ENCODE measurements at regions not wholly inside any gene's neighbourhood (a gene's known extent, or its start where the extent isn't known, plus 50 kb on each side); places are given as distances from the start of the nearest gene placed in this dataset.

DNA sequence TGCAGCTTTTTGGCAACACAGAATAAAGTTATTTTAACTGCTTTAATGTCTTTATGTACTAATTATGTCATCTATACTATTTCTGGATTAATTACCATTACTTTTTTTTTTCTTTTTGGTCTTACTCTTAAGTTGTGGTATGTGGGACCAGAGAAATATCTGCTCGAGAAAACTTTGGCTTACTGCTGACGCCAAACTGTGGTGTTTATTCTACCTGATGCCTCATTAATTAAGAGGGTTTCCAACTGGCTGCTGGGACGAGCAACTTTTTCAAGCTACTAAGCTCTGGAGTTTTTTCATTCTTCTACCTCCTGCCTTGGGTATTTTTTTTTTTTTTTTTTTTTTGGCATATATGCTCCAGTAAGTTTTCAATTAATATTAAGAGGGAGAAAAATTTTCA is 1257.5 kb downstream of the FSCB start:
- no peak for DNase-seq

DNA sequence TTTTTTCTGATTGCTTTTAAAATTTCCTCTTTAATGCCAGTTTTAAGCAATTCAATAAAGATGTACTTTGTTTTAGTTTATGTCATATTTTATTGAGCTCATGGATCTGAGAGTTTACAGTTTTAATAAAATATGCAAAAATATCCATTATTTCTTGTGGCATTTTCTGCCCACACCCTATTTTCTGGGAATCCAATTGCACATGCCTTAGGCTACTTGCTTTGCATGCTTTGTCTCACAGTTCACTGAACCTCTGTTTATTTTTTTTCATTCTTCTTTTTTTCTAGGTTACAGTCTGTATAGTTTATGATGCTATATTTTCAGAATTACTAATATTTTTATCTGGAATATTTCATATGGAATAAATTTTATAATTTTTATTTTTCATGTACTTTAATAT is 1258.0 kb downstream of the FSCB start:
- no peak for DNase-seq

DNA sequence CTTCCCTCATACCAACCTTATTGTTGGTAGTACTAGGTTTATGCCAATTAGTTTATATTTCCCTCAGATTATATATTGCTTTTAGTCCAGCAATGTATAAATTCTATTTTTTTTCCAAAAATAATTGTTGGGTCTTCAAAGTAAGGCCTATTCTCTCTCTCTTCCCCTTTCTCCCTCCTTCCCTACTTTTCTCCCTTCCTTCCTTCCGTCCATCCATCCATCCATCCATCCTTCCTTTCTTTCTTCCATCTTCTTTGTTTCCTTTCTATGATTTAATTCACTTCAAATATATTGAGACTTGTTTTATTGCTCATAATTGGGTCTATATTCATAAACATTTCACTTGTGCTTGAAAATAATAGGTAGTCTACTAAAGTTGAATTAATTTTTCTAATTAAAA is 1259.2 kb downstream of the FSCB start:
- DNase-seq, result no peak

DNA sequence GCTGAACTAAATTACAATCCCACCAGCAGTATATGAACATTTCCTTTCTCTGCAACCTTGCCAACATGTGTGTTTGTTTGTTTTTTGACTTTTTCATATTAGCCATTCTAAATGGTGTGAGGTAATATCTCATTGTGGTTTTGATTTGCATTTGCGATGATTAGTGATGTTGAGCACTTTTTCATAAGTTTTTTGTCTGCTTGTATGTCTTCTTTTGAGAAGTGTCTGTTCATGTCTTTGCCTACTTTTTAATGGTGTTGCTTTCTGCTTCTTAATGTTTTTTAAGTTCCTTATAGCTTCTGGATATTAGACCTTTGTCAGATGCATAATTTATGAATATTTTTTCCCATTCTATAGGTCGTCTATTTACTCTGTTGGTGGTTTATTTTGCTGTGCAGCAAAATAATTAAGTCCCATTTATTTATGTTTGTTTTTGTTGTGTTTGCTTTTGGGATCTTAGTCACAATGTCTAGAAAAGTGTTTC is 1262.9 kb downstream of the FSCB start:
- DNase-seq, result no peak

DNA sequence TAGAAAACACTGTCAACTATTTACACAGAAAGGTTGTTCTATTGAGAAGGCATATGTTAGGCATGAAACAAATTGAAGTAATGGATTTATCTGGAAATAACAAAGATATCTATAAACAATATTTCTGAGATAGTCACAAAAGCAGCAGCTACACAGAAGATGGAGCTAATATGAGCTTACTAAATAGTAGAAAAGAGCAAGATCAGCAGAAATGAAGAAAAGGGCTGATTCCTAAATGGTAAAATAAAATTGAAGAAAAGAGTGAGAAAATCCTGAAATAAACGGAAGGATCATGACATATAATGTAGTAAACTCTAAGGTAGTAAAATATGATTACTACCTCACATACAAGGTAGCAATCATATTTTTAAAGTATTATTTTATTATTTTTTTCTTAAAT is 1263.9 kb downstream of the FSCB start:
- no peak for DNase-seq

DNA sequence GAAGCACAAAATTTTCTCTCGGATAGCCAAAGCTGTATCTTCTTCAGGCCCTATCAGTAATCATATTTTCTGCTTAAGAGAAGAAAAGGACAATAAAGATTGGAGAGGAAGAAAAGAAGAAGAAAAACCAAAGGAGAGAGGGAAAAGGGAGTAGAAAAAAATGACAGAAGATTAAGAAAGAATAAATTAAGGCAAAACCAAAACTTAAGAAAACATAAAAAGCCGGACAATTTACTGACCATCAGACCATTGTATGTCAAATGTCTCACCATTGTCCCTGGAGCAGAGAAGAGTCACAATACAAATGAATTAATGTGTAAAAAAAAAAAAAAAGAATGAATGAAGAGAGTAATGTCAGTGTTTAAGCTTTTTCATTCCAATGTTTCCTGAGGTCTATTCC is 1274.8 kb downstream of the FSCB start:
- no peak for DNase-seq

DNA sequence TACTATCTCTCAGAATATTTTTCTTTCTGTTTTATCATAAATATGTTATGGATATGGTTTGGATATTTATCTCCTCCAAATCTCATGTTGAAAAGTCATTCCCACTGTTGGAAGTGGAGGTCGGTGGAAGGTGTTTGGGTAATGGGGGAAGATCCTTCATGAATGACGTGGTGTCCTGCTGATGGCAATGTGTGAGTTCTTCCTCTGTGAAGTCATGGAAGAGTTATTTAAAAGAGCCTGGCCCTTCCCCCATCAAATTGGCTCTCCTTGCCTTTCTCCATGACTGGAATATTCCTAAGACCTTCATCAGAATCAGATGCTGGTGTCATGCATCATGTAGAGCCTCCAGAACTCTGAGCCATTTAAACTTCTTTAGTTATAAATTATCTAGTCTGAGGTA is 1291.6 kb downstream of the FSCB start:
- no peak for DNase-seq

DNA sequence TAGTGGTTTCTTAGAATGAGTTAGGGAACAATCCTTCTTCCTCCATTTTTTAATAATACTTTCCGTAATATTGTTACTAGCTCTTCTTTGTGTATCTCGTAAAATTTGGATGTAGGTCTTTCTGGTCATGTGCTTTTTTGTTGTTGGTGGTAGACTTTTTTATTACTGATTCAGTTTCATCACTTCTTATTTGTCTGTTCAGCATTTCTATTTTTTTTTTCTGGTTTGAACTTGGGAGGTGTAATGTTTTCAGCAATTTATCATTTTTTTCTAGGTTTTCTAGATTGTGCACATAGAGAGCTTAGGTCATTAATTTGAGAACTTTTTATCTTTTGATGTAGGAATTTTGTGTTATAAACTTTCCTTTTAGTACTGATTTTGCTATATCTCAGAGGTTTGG is 1299.9 kb downstream of the FSCB start:
- no peak for DNase-seq

DNA sequence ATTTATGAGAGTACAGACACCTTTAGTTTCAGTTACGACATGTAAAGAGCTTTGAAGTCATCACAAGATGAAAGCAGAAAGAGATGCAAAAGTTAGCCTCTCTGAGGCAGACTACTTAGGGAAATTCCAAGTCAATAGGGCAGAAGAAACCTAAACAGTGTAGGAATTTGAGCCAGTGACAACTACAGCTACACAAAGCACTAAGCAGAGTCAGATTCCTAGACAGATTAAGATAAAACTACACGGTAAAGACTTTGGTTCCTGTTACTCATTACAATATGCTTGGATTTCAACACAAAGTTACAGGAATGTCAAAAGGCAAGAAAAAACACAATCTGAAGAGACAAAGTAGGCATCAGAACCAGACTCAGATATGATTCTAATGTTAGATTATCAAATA is 1302.3 kb downstream of the FSCB start:
- DNase-seq, result no peak

DNA sequence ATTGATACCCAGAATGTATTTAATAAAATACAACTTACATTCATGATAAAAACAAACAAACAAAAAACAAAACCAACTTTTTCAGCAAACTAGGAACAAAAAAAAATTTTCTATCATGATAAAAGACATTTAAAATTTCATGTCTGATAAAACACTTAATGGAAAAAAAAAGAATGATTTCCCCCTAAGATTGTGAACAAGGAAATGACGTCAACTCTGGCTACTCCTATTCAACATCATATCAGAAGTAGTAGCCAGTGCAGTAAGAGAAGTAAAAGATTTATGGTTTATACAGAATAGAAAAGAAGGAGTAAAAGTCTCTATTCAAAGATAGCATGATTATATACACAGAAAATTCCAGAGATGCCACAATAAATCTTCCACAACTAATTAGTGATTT is 1306.6 kb downstream of the FSCB start:
- no peak for DNase-seq

DNA sequence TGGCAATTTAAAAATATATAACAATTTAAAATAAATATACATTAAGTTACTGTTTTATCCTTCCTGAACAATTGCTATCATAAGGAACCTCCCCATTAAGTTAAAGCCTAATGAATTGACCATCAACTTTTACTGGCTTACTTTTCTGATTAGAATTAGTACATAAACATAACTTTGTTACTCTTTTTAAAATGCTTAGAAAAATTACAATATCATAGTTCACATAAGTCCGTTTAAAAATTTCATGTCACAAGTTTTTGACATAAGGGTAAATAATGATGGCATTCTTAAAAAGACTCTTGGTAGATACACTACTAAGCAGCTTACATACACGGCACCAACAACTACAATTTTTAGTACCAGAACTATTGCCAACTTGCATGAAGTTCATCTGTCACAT is 1308.6 kb downstream of the FSCB start:
- DNase-seq, result no peak

DNA sequence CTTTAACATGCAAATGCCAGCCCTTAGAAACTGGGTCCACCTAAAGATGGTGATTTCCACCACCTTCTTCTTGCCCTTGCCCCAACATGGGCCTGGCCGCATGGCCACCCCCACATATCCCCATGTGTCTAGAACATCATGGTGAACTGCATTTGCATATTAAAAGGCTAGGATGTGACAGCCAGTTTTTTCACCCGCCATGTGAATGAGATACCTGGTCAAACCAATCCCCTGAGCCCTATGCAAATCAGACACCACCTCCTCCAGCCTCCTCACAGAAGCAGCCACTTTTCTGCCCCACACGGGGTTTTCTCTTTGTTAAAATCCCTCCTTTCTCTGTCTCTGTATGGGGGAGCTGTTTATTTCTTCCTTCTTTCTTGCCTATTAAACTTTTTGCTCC is 1322.5 kb downstream of the FSCB start:
- DNase-seq, result no peak

DNA sequence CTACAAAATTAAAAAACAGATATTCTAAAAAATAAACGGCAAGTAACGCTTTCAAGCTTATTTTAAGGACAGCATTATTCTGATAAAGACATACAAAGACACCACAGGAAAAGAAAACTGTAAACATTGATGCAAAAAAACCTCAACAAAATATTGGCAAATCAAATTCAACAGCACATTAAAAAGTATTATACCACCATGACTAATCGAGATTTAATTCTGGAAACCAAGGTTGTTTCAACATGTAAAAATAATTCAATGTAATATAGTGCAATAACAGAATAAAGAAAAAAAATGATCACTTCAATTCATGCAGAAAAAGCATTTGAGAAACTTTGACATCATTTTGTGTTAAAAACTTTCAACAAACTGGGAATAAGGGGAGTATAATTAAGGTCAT is 1323.2 kb downstream of the FSCB start:
- no peak for DNase-seq

DNA sequence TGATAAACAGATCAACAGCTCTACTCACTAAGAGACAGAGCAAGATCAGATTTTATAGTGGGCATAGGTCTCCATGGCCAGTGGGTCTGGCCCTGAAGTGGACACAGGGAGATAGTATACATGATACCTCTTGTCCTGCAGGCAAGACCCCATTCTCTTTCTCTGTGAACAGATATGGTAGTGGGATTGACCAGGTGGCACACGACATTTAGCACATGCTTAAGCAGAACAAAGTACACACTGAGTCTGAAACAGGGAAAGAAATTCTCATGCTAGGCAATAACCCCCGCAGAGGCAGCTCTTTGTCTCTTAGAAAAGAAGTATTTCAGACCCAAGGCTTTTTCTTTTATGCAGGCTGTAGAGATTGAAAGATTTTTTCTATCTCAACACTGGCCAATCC is 1331.2 kb downstream of the FSCB start:
- no peak for DNase-seq

DNA sequence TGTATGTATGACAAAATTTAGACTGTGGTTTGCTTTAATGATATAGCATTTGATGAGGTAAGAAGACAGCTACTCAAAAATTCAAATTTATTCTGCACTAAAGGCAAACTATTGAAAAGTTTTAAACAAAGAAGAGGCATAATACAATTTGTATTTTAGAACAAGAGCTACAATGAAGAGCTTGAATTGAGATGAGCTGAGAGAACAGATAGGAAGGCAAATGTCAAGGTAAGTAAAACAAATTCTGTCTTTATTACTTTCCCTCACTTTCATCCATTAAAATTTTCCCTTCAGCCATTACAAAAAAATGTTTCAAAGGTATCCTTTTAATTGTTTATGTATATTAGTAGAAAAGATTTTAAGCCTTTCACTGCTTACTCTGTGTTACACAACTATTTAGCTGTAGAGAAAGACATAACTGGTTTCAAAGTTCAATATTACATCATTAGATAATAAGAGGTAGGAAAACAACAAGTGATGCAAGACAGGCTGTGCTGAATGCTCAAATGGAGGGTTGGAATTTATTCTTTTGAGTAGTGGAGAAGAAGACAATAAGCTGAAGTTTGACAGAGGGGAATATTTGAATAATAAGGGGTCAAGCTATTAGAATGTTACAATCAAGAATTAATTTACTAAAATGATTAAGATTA is 1334.1 kb downstream of the FSCB start:
- no peak for DNase-seq

DNA sequence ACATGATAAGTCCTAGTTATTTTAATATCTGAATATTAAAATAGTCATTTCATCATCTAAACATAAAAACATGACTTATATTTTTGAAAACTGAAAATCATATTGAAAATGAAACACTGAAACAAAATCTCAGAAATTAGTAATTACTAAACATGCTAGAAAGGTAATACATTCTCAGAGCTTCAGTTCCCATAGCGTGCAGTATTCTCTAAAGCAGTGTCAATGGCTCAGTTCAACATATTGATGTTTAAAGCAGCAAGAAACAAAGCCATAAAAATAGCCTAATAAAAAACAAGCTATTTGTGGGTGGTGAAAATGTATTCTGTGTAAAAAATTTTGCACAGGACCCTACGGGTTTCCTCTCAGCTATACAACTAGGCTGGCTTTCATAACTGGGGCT is 1337.4 kb downstream of the FSCB start:
- no peak for DNase-seq

DNA sequence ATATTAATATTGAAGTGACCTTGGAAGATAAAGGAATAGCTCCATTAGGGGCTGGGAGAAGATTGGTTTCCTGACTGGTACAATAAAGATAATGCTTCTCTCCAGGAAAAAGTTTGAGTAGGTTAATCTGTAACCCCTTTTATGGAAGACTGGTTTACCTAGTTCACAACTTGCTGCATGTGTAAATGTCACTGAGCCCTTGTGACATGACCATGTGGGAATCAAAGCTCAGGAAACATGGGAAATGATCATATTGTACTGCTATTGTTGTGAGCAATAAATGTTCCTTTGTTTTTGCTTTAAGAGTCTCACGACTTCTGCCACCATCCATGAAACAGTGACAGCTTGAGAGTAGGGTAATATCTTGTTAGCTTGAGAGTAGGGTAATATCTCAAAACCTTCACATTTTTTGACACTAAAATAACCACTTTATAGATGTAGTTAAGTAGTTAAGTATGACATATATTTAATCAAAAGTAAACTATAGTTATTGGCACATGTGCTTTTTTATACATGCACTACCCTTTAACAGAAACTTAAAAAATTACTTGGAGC is 1338.6 kb downstream of the FSCB start:
- no peak for DNase-seq

DNA sequence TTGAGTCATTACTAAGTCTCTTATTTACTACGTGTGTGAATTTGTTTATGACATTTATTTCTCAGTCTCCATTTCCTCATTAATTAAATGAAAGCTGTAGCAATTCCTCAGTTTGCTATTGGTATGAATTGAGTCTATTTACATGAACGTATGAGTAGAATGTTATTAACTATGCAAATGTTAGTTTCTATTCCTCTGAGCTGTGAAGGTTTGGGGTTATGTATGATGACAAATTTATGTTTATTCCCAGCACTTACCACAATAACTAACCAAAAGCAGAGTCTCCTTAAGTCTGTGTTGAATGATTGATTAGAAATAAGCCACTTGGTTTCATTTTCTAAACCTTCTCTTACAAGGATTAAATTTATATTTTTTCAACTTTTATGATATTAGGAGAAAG is 1340.9 kb downstream of the FSCB start:
- DNase-seq, result no peak

DNA sequence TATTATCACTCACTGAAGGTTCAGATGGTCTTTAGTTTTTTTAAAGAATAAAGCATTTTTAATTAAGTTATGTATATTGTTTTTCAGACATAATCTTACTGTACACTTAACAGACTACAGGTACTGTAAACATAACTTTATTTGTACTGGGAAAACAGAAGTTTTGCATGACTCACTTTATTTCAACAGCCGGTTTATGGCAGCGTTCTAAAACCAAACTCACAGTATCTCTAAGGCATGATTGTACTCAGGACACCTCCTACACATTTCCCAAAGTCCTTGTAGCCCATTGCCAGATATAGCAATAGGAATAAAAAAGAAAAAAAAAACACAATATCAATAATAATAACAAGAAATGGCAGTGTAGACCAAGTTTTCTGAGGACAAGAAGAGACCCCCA is 1341.4 kb downstream of the FSCB start:
- DNase-seq, result no peak

DNA sequence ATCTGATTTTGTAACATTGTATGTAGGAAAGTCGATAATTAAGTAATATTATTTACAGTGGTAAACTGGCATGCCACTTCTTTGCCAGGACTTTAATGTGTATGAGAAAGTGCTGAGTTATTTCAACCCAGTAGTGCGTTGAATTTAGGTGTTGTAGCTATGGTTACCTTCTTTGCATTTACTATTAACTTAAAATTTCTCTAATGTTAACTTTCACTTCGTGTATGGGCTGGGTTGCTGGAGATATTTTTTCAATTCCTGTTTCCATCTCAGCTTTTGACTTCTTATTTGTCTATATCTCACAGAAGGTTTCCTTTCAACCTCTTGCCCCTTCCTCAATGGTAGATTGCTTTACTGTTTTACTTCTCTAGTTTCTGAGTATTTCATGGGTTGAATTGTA is 1345.6 kb downstream of the FSCB start:
- no peak for DNase-seq

DNA sequence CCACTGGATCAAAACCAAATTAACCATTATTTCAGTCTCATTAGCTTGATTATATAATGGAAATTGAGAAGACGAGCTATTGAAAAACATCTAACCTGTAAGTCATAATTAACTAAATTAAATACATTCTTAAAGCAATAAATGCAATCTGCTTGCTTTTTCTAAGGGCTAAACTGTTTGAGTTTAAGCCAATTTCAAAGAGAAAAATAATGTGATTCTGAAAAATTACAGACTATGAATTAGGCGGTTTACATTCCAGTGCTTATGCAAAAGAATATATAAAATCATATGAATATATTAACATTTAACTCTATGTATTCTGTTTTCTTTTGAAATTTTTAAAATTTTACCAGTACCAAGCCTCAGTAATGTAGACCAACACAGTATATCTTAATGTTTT is 1349.4 kb downstream of the FSCB start:
- DNase-seq, result no peak

DNA sequence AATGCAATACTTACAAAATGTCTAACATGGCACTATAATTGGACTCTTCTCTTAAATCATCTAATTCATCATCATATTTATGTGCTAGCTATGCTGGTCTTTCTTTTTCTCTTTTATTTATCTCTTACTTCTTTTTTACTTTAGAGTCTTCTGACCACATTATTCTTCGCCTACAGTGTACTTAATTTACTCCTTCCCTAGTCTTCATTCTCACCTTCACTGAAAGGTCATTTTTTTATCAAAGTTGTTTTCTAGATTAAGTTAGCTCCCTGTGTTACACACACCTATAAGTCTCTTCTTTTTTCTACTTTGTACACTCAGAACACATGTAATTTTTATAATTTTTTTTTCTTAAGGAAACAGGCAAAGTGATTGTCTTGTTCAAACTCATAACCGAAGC is 1351.2 kb downstream of the FSCB start:
- no peak for DNase-seq

DNA sequence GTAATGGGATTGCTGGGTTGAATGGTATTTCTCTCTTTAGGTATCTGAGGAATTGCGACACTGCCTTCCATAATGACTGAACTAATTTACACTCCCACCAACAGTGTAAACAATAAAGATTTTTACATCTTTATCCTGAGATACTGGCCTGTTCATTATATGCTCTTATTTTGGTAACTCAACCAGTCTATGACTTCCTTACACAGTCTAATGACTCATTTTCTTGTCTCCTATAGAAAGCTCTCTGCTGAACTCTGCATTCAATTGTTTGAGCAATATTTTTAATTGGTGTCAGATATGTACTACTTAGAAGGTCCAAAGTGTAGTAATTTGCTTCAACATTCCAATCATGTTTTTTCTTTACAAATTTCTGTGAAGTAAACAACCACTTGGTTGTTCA is 1351.8 kb downstream of the FSCB start:
- DNase-seq, result no peak

DNA sequence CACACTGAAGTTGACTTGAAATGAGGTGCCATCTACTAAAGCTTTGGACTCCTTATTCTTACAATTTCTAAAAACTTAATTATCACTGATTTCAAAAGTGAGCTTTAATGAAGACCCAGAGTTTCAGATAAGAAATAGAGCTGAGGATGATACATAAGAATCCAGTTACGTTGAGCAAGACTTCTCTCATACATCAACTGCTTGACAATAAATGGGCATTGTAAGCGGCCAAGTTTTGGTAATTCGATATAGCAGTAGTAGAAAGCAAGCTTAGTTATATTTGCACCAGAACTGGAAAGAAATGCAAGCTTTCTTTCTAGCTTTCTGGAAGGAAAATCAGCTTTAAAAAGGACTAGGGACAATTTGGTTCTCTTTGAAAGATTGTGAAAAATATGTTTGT is 1359.6 kb downstream of the FSCB start:
- DNase-seq, result no peak

DNA sequence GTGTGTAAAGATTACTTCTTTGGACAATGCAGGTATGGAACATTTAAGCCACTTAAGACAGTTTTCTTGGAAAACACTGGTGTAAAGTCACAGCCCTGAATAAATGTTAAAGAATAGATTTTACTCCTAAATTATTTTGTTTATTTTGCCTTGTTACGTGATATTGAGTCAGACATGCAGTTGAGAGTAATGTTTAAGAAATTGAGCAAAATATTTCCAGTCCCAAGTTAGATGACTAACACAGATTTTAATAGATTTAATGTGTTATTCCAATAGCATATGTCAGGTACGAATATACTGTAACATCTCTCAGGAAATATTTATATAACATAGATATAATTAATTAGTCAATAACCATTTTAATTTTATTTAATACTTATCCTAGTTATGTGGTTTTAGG is 1361.7 kb downstream of the FSCB start:
- no peak for DNase-seq
